ENCODE measurements at regions not wholly inside any gene's neighbourhood (a gene's known extent, or its start where the extent isn't known, plus 50 kb on each side); places are given as distances from the start of the nearest gene placed in this dataset.

DNA sequence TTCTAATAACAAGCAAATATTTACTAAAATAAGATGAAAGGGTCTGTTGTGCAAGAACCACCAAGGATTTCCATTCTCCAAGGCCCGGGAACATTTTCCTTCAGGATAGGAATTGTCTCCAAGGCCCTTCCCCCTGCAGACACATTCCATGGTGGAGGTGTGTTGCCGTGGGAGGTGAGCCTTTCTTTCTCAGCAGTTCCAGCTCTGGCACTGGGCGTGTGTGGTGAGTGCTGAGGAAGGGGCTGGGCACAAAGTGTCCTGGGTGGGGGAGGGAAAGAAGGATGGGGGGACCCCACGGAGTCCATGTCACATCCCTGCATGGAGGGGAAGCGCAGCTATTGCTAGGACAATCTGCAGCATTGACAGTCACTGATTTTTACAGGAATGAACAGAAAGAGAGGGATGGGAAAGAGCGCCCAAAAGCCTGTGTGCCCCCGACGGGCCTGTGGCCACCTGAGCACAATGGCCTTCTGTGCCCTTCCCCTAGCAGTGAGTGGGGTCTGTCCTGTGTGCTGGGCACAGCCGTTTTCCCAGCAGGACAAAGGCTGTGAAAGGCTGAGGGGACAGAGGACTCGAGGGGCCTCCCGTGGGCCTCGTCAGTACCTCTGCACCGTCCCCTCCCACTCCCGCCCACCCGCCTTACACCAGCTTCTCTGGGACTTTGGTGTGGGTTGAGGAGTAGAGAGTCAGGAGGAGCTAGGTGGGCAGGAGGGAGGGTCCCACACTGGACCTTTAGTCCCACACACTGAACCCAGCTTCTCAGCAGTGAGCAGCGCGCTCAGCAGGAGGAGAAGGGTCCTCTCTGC lies 79.8 kb downstream of the PTGR3 start:
- 90% methylated on average over 10 of the region's 17 CpGs for WGBS
- Histone ChIP-seq H4K8ac (ENCODE audit: low read length) (no peak overlapping the region), H2BK5ac (ENCODE audit: low read depth, low read length, poor library complexity, severe bottlenecking) (no peak overlapping the region)

DNA sequence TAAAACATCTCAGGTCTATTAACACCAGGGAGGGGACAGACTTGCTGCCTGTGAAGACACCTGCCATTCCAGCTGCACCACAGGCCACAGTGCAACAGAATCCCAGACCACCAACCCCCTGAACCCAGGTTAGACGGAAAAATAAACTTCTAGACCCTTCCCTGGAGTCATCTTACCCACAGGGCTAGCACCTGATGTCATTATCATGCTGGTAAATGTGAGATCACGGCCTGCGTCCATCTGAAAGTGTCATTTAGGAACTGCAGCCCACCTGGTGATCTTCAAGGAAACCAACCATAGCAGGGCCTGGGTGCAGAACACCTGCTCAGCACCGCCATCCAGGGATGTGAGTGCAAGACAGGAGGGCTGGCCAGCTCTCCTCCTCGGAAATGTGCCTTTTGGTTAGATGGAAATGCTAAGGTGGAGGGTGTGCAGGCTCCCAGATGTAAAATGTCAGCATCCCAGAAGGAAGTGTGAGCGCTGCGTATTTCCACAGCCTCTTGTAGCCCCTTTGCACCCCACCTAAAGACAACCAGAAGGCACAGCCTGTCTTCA lies 80.8 kb downstream of the PTGR3 start:
- no peak overlapping the region for H3K18ac ChIP-seq (ENCODE audit: low read depth in 1 of 2, low read length in 2 of 2)
- H3K4ac ChIP-seq (ENCODE audit: low read depth in 1 of 2, low read length in 2 of 2), result no peak overlapping the region
- H3K27ac ChIP-seq (ENCODE audit: low read length, poor library complexity, severe bottlenecking), result no peak overlapping the region
- H2BK120ac ChIP-seq (ENCODE audit: low read depth, low read length), result no peak overlapping the region
- no peak overlapping the region for H4K8ac ChIP-seq (ENCODE audit: low read length)
- H2BK12ac ChIP-seq (ENCODE audit: low read length in 2 of 2), result no peak overlapping the region
- H3K9ac ChIP-seq (ENCODE audit: low read length), result no peak overlapping the region
- 89% methylated on average over 7 of the region's 7 CpGs for WGBS
- H3K79me1 ChIP-seq (replicated peaks; ENCODE audit: low read length, poor library complexity, severe bottlenecking), result no peaks in the 10 kb centered on the region
- no peaks in the 10 kb centered on the region for H3K9me3 ChIP-seq (ENCODE audit: control insufficient read depth, low read length)
- no peak overlapping the region for H2AFZ ChIP-seq (ENCODE audit: low read depth, low read length)
- no peak overlapping the region for H2AK5ac ChIP-seq (ENCODE audit: low read length, severe bottlenecking)
- H3K36me3 ChIP-seq (ENCODE audit: control insufficient read depth in 1 of 2, insufficient read depth in 2 of 2, low read depth in 1 of 2, low read length in 2 of 2), result no peaks in the 10 kb centered on the region
- peaks cover 13% of the 10 kb centered on the region for H3K4me1 ChIP-seq (ENCODE audit: control insufficient read depth, insufficient read depth, low read depth, low read length)
- no peak for DNase-seq
- no peak overlapping the region for H3K14ac ChIP-seq (ENCODE audit: low read length in 2 of 2)
- peaks cover 0 to 20% of the 10 kb centered on the region in 2 experiments for H3K27me3 ChIP-seq (ENCODE audit: control insufficient read depth in 1 of 2, insufficient read depth in 1 of 2, low read length in 2 of 2)
- no peak overlapping the region for H3K4me2 ChIP-seq (ENCODE audit: low read length, poor library complexity, severe bottlenecking)
- H4K91ac ChIP-seq (ENCODE audit: low read length), result no peak overlapping the region
- no peak overlapping the region for H3K4me3 ChIP-seq (ENCODE audit: insufficient read depth in 1 of 2, low read depth in 1 of 2, low read length in 2 of 2)
- H2BK15ac ChIP-seq (ENCODE audit: low read depth, poor library complexity, severe bottlenecking), result no peak overlapping the region
- no peak overlapping the region for H3K23ac ChIP-seq (ENCODE audit: low read length in 2 of 2)
- H2BK5ac ChIP-seq (ENCODE audit: low read depth, low read length, poor library complexity, severe bottlenecking), result no peak overlapping the region

More for the DNA sequence above, 79.8 kb downstream of the PTGR3 start:
- H2BK12ac ChIP-seq (ENCODE audit: low read length in 2 of 2), result no peak overlapping the region
- no peak overlapping the region for H3K4me2 ChIP-seq (ENCODE audit: low read length, poor library complexity, severe bottlenecking)
- H3K9me3 ChIP-seq (ENCODE audit: control insufficient read depth, low read length), result no peaks in the 10 kb centered on the region
- no peak overlapping the region for H3K18ac ChIP-seq (ENCODE audit: low read depth in 1 of 2, low read length in 2 of 2)
- H2AK5ac ChIP-seq (ENCODE audit: low read length, severe bottlenecking), result no peak overlapping the region
- H3K9ac ChIP-seq (ENCODE audit: low read length), result no peak overlapping the region
- no peak overlapping the region for H3K4ac ChIP-seq (ENCODE audit: low read depth in 1 of 2, low read length in 2 of 2)
- no peak overlapping the region for H2BK120ac ChIP-seq (ENCODE audit: low read depth, low read length)
- peaks cover 0 to 25% of the 10 kb centered on the region in 2 experiments for H3K27me3 ChIP-seq (ENCODE audit: control insufficient read depth in 1 of 2, insufficient read depth in 1 of 2, low read length in 2 of 2)
- no peak overlapping the region for H3K4me3 ChIP-seq (ENCODE audit: insufficient read depth in 1 of 2, low read depth in 1 of 2, low read length in 2 of 2)
- no peaks in the 10 kb centered on the region for H3K79me1 ChIP-seq (replicated peaks; ENCODE audit: low read length, poor library complexity, severe bottlenecking)
- H3K36me3 ChIP-seq (ENCODE audit: control insufficient read depth in 1 of 2, insufficient read depth in 2 of 2, low read depth in 1 of 2, low read length in 2 of 2), result no peaks in the 10 kb centered on the region
- H3K23ac ChIP-seq (ENCODE audit: low read length in 2 of 2), result no peak overlapping the region
- H2BK15ac ChIP-seq (ENCODE audit: low read depth, poor library complexity, severe bottlenecking), result no peak overlapping the region
- no peak overlapping the region for H2AFZ ChIP-seq (ENCODE audit: low read depth, low read length)
- peak overlapping the region in 1 of 2 experiments; percentile 18 for H3K14ac ChIP-seq (ENCODE audit: low read length in 2 of 2)
- no peak overlapping the region for H3K27ac ChIP-seq (ENCODE audit: low read length, poor library complexity, severe bottlenecking)
- no peak for DNase-seq
- H3K4me1 ChIP-seq (ENCODE audit: control insufficient read depth, insufficient read depth, low read depth, low read length), result peaks cover 13% of the 10 kb centered on the region
- H4K91ac ChIP-seq (ENCODE audit: low read length), result no peak overlapping the region

DNA sequence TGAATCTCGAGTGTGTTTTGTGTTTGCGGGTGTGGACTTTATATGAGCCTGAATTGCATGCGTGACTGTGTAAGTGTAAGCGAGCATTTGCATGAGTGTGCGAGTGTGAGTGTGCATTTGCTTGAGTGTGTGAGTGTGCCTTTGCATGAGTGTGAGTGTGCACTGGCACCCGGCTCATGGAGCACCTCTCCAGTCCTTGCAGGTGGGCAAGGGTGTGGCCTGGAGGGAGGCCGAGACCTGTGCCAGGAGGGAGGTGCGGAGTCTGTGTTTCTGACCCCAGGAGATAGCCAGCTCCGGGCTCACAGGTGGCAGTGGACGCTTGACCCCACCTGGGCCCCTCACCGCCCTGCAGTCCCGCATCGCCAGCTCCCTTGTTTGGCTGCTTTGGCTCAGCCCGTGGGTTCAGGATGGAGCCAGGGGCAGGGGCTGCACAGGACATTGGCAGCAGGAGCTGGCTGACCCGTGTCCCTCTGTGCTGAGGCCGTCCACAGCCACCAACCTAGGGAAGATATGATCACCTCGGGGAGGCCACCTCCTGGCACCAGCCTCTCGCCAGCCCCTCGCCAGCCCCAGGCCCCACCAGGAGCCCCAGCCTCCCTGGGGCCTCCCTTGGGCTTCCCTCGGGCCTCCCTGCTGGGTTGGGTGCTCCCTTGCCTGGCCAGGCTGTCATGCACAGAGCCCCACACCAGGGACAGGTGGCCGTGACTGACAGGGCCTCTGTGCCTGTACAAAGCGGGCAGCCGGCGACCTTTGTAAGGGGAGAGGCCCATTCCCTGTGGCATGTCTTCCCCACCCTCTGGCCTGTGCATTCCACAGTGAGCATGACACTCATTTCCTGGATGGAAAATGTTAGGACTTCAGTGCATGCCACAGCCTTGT lies 81.6 kb downstream of the PTGR3 start:
- 84% methylated on average over 24 of the region's 24 CpGs for WGBS
- no peak overlapping the region for H3K9ac ChIP-seq (ENCODE audit: low read length)

More for the DNA sequence above, 81.6 kb downstream of the PTGR3 start:
- Histone ChIP-seq H2AK5ac (ENCODE audit: low read length, severe bottlenecking) (no peak overlapping the region), H3K4me2 (ENCODE audit: low read length, poor library complexity, severe bottlenecking) (no peak overlapping the region), H3K36me3 (ENCODE audit: control insufficient read depth in 1 of 2, insufficient read depth in 2 of 2, low read depth in 1 of 2, low read length in 2 of 2) (no peaks in the 10 kb centered on the region), H3K18ac (ENCODE audit: low read depth in 1 of 2, low read length in 2 of 2) (no peak overlapping the region), H3K23ac (ENCODE audit: low read length in 2 of 2) (no peak overlapping the region), H2BK120ac (ENCODE audit: low read depth, low read length) (no peak overlapping the region), H3K4me3 (ENCODE audit: insufficient read depth in 1 of 2, low read depth in 1 of 2, low read length in 2 of 2) (no peak overlapping the region), H2AFZ (ENCODE audit: low read depth, low read length) (no peak overlapping the region), H4K8ac (ENCODE audit: low read length) (no peak overlapping the region), H2BK5ac (ENCODE audit: low read depth, low read length, poor library complexity, severe bottlenecking) (no peak overlapping the region), H4K91ac (ENCODE audit: low read length) (no peak overlapping the region), H3K9me3 (ENCODE audit: control insufficient read depth, low read length) (no peaks in the 10 kb centered on the region), H3K4ac (ENCODE audit: low read depth in 1 of 2, low read length in 2 of 2) (no peak overlapping the region), H2BK15ac (ENCODE audit: low read depth, poor library complexity, severe bottlenecking) (no peak overlapping the region), H3K27ac (ENCODE audit: low read length, poor library complexity, severe bottlenecking) (no peak overlapping the region), H3K4me1 (ENCODE audit: control insufficient read depth, insufficient read depth, low read depth, low read length) (peaks cover 13% of the 10 kb centered on the region), H2BK12ac (ENCODE audit: low read length in 2 of 2) (no peak overlapping the region), H3K27me3 (ENCODE audit: control insufficient read depth in 1 of 2, insufficient read depth in 1 of 2, low read length in 2 of 2) (peaks cover 0 to 14% of the 10 kb centered on the region in 2 experiments), H3K79me1 (replicated peaks; ENCODE audit: low read length, poor library complexity, severe bottlenecking) (no peaks in the 10 kb centered on the region), H3K14ac (ENCODE audit: low read length in 2 of 2) (no peak overlapping the region)
- peak; percentile 1 for DNase-seq

Measured in mesenchymal stem cell (in vitro differentiated cells and primary cell).